DMS 273 (cell line): ENCODE measurements at regions not wholly inside any gene's neighbourhood (a gene's known extent, or its start where the extent isn't known, plus 50 kb on each side); places are given as distances from the start of the nearest gene placed in this dataset.

Experiments used
- DNase-seq: peaks from one replicate; lab custom pipeline; 2025; ENCODE audit not compliant: unreplicated experiment; lab: John Stamatoyannopoulos, UW

DNA sequence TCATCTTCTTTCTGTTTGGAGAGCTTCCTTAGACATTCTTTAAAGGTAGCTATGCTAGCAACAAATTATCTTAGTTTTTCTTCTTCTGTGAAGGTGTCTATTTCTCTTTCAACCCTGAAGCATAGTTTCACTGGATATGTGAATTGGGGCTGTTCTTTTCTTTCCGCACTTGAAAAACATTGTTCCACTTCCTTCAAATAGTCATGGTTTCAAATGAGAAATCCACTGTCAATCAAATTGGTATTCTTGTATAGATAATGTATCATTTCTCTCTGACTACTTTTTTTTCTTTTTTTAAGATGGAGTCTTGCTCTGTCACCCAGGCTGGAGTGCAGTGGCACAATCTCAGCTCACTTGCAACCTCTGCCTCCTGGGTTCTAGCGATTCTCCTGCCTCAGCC is 254.0 kb downstream of the ANAPC1 start:
- no peak for DNase-seq

DNA sequence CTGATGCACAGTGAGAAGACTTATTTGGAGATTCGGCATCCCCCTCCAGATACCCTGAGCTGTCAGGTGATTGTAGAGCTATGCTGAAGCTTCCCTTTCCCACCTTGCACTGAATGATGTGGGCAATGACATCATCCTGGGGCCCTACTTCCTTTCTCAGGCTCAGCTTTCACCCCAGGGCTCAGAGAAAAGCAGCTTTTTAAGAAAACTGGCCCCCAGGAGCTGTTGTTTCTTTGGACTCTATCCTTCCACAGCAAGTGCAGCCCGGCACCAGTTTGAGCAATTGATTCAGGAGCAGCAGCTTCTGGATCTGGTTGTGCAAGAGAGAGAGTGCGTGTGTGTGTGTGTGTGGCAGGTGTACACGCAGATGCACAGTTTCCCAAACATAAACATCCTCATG is 251.3 kb downstream of the ANAPC1 start:
- no peak for DNase-seq

DNA sequence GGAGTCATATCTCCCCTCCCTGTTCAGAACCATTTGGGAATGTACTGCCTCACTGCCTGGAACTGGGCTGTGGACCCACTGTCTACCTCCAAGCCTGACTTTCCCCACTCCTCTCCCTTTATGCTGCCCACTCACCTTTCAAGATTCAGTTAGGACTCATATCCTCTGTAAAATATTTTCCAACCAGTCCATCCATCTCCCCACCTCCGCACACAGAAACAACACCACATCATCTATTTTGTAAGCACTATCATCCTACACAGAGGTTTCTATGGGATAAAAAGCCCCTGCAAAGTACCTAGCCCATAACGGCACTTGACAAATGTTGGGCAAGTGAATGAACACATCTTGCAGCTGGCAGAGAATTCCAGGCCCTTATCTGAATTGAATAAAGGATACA is 250.8 kb downstream of the ANAPC1 start:
- DNase-seq = no peak

DNA sequence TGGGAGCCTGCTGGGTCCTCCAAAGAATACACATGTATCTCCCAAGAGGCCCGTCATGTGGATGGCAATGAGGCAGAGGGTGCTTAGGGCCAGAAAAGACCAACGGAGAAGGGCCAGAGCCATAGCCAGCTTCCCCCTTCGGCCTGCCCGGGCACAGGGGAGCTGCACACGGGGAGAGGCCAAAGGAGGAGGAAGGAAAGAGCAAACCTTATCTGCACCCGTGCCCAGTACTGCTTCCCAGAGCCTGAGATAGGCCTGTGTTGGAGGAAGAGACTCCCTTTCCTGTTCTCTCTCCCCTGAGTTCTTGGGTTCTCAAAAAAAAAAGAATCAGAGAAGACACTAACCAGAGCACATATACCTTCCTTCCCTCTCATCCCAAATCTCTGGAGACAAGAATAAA is 250.3 kb downstream of the ANAPC1 start:
- no peak for DNase-seq

DNA sequence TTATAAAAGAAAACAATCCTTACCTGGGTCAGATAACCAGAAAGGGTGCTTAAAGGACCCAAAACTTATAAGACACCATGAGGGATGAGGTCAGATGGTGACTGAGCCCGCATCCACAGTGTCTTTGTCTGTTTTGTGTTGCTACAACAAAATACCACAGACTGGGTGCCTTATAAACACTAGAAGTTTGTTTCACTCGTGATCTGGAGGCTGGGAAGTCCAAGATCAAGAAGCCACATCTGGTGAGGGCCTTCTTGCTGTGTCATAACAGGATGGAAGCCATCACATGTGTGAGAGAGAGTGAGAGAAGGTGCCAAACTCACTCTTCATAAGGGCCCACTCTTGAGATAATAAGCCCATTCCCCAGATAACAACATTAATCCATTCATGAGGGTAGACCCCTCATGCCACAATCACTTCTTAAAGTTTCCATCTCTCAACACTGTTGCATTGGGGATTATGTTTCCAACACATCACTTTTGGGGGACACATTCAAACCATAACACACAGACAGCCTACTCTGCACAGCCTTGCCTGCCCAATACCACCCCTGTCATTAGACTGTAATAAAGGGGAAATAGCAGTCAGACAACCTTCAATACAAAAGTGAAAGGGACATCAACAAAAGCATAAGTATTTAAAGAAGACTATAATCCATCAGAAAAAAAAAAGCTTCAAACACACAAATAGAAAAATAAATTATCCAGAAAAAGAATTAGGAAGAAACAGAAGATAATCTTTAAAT is 249.8 kb downstream of the ANAPC1 start:
- DNase-seq = no peak

DNA sequence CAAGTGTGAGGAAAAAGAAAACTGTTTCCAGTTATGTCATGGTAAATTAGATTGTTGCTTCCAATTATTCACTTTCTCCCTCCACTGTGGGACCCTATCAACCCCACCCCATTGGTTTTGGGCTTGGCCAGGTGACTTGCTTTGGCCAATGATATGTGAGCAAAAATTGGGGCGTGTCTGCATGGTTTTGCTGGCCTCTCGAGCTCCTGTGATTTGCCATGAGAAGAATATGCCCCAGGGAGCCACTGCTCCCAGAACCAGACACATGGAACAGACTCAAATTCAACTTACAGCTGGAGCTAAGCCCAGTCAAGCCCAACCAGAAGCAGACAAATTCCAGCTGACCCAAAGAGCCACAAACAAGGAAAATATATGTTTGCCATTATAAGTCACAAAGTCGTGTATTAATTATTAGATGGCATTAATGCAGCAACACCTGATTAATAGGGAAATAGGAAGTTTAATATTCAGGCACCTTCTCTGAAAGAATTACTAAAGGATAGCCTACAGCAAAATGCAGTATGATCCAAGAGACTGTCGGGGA is 248.9 kb downstream of the ANAPC1 start:
- DNase-seq = no peak

DNA sequence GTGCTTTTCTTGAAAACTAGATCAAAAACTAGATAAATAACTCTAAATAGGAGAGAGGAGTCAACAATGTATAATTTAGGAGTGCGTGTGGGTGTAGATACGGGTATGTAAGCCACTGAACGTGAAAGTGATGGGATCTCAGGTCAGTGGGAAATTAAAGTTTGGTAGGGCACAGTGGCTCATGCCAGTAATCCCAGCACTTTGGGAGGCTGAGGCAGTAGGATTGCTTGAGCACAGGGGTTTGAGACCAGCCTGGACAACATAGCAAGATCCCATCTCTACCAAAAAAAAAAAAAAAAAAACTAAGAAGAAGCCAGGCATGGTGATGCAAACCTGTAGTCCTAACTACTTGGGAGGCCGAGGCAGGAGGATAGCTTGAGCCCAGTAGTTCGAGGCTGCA is 247.1 kb downstream of the ANAPC1 start:
- DNase-seq = no peak

DNA sequence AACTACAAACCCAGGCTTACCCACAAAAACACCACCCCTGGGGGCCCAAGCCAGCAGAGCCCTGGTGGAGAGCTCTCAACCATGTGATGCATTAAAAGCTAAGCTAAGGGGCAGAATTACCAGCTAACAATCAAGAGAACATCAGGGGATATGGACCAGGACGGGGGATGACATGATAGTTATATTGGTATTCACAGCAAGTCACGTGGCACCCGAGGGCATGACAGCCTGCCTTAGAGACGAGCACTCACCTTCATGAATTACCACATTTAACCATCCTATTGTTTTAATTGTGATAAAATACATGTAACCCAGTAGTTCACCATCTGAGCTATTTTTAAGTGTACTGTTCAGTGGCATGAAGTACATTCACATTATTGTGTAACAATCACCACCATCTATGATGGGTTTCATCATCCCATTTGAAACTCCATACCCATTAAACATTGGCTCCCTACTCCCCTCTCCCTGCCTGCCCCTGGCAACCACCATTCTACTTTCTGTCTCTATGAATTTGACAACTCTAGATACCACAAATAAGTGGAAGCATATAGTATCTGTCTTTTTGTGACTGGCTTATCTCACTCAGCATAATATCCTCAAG is 245.6 kb downstream of the ANAPC1 start:
- no peak for DNase-seq

DNA sequence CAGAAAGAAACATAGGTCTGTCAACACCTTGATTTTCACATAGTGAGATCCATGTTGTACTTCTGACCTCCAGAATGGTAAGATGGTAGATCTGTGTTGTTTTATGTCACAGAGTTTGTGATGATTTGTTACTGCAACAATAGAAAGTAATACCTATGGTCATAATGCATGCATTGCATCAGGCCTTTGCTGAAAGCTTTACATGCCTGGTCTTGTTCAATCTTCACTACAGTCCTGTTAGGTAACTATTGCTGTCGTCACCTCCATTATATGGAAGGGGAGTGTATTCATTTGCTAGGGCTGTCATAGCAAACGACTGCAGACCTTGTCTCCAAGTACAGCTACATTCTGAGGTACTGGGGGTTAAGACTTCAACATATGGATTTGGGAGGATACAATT is 243.5 kb downstream of the ANAPC1 start:
- no peak for DNase-seq

DNA sequence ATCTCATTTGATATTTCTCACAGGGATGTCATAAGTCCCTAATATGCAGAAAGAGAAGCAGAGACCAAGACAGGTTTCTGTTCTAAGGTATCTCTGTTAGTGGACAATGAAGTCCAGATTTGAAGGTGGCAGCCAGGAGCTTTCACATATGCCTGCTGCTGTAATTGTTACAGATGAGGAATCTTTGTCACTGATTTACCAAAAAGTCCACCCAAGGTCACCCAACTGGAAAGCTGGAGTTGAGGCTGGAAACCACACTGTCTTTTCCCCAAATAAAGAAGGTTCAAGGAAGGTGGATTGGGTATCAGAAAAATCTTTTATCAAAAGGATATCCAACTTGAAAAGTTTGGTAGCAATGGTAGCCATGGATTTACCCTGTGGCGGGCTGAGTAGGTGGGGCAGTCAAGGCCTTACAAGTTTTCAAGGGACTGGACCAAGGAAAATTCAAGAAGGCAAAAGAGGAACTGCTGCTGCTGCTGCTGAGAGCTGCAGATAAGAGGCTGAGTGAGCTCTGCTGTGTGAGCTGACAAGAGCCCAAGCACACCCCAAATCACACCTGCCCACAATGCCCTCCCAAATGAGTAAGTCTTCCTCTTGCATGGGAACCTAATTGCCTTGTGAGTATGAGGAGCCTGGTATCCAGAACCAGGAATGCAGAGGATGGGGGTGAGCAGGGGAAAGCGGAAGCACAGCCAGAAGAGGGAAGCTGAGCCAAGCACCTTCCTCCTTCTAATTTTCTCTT is 241.2 kb downstream of the ANAPC1 start:
- DNase-seq = no peak

DNA sequence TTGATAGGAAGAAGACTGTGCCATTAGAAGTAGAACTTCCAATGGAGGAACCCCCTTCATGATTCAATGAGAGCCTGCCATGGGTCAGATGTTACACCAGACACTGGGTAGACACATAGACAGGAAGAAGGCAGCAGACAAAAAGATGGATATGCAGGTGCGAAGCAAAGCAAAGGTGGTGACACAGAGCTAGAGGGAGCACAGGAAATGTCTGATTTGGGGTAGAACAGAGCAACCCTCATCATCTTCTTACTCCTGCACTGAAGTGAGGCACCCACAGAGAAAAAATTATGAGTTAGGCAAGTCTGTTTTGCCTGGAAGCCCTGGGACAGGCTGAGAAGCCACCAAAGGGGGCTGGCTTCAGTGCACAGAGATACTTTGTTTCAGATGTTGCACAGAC is 240.2 kb downstream of the ANAPC1 start:
- no peak for DNase-seq

DNA sequence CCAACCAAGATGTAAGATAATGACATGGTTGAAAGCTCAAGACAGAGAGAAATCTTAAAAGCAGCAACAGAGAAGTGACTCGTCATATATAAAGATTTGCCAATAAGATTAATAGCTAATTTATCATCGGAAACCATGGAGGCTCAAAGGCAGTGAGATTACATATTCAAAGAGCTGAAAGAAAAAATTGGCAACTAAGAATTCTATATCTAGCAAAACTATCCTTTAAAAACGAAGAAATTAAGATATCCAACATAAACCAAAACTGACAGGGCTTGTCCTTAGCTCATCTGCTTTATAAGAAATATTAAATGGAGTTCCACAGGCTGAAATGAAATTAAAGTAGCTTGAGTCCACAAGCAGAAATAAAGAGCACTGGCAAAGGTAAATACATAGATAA is 236.6 kb downstream of the ANAPC1 start:
- DNase-seq = no peak

DNA sequence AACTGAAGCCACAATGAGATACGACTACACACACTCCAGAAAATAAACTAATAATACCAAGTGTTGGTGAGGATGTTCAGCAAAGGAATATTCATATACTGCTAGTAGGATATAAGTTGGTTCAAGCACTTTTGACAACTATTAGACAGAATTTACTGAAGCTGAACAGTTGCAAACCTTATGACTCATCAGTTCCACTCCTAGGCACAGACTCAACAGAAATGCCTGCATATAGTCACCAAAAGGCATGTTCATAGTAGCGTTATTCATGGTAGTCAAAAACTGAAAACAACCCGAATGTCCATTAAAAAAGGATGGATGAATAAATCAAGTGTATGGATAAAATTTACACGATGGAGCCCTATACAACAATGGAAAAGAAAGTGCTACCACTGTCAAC is 232.0 kb downstream of the ANAPC1 start:
- DNase-seq = no peak

DNA sequence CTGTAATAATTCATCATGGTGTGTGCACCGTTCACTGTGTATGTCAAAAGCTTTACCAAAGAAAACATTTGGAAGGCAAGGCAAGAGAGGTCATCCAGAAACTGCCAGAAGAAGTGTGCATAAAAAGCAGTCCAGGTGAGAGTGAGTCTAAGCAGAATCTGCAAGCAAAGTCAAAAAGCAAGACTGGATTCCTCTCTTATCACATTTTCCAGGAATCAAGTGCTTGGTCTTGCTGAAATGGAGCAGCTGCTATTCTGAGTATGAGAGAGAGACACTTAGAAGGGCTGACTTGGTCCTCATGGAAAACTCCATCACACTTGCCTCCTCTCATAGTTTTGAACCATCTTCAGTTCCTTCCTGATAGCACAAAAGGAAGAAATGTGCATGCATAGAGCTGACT is 231.3 kb downstream of the ANAPC1 start:
- no peak for DNase-seq

DNA sequence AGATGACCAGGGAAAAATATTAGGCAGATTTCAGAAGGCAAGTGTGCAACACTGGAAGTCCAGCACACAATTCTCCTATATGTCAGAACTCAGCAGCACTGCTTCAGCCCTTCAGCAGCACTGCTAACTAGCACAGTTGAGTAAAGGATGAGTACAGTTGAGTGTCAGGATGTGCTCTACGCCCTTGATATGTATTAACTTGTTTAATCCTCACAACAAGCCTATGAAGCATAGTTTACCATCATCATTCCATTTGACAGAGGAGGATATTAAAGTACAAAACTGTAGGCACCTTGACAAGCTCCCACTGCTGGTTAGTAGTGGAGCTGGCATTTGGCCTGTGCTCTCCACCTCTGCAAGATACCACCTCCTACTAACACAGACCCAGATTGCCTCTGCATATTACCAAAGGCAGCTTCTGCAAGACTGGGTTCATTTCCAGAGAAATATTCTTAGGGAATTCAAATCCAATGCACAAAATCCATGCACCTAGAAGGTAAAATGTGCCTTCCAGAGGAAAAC is 230.8 kb downstream of the ANAPC1 start:
- DNase-seq = no peak

DNA sequence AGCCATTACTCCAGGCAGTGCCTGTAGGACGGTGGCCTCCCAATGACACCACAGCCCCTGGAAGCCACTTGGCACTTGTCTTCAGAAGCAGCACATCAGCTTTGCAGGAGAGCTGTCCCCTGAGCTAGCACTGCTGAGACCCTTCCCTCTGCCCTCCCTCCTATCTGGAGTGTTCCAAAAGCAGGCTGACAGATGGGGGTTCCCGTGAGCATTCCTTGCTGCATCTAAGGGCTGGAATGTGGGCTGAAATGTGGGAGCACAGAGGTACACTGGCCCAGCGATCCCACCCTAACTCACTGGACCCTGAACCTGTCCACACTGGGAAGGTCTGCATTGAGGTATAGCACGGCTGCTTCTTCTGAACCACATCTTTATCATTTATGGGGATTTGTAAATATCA is 230.1 kb downstream of the ANAPC1 start:
- no peak for DNase-seq

DNA sequence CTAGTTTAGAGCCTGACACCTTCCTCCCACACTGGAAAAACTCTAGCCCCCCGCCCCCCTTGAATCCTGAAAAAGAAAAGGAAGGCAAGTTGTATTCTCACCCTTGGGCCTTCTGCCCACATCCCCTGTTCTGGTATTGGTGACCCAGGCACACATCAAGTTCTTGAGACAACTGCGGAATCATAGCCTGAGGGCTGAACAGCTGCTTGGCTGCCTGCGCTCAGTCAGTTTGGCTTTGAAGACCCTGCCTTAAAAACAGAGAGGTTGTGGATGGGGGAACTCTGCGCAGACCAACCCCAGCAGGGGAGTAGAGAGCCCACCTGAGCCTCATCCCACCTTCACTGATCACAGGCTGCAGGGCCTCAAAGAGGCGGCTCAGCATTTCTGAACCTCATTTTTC is 229.2 kb downstream of the ANAPC1 start:
- DNase-seq = no peak

DNA sequence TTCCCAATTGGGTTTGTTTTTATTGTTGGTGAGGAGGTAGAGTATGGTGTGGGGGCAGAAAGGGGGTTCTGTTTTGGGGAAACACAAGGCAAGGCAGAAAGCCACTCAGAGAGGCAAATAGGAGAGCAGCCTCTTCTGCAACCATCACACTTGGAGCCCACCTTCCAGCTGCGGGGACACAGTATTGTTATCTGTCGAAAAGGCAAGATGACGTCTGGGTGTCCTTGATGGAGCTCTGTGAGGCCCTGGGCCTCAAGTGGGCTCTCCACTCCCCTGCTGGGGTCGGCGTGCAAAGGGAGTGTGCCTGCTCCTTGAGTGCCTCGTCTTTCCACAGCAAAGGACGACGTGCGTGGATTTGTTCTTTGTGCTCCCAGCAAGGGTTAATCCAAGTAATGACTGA is 227.6 kb downstream of the ANAPC1 start:
- DNase-seq = no peak

DNA sequence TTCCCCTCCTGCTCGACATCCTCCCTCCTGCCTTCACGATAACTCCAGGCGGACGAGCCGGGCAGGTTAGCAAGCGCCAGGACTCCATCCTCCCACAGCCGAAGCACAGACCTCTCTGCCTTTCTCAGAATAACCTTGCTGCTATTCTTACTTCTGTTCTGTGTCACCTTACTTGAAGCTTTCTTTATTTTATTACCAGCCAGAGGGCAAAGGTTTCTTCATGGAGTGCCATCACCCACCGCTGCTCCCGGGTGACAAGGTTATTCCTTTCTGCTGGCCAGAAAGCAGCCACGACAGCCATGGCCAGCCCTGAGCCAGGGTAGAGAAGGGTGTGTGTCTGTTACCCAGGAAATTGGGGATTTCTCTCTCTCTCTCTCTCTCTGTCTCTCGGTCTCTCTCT is 227.1 kb downstream of the ANAPC1 start:
- DNase-seq = no peak

DNA sequence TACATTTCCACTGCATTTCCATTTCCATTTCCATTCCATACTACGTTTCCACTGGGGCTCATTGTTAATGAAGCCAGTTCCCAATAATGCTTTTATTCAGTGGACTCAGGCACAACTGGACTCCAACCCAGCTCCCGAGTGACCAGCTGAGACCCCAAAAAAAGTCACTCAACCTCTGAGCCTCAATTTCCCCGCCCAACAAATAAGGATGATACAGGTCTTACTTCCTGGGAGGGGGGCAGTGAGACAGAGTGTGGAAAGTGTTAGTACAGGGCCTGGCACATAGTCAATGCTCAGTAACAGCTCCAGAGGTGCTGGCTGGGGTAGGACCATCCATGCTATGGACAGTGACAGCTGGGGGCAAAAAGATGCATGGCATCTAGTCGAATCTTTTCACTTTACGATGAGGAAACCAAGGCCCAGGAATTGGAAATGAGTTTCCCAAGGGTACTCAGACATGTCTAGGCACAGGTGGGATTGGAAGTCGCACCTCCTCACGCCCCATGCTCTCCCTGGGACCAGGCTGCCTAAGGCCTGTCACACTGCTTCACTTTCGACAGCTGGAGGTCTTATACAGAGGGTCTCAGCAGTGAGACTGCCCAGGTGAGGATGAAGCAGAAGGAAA is 226.5 kb downstream of the ANAPC1 start:
- no peak for DNase-seq
